Gastrocnemius medialis (tissue), 4 donors: ENCODE measurements at regions not wholly inside any gene's neighbourhood (a gene's known extent, or its start where the extent isn't known, plus 50 kb on each side); places are given as distances from the start of the nearest gene placed in this dataset.

ENCODE experiments used
- ATAC-seq, 2 donors: fragments of 150-250 bp; one replicate each; pipeline ENCODE4 v1.9.1; 2016
- DNase-seq, 2 donors: peaks; one replicate each; pipeline ENCODE4 v3.0.0-alpha.2; 2019
- H3K27ac ChIP-seq, 4 donors: fragments of 200-600 bp; sonication (generic); 1 replicate in 1 of 4; 2 replicates in 3 of 4; pipeline ENCODE4 v1.5.1; 2016 to 2018; ENCODE audit warnings: mild to moderate bottlenecking in 2 of 4, moderate library complexity in 1 of 4
- H3K27me3 ChIP-seq, 3 donors: fragments of 200-600 bp; sonication (generic) in 2 of 3; 1 replicate in 1 of 3; 2 replicates in 2 of 3; pipeline versions ENCODE4 v1.5.1 to v1.6.0; 2016 to 2019; ENCODE audit warnings: mild to moderate bottlenecking in 1 of 3, moderate library complexity in 1 of 3
- H3K36me3 ChIP-seq, 2 donors: fragments of 200-600 bp; sonication (generic) in 1 of 2; one replicate each; pipeline ENCODE4 v1.5.1; 2017 to 2018
- H3K4me1 ChIP-seq, 2 donors: fragments of 200-600 bp; sonication (generic) in 1 of 2; one replicate each; pipeline ENCODE4 v1.5.1; 2016 to 2017; ENCODE audit warnings: mild to moderate bottlenecking in 2 of 2
- H3K4me3 ChIP-seq, 4 donors: fragments of 200-600 bp; sonication (generic) in 3 of 4; 1 replicate in 1 of 4; 2 replicates in 3 of 4; pipeline ENCODE4 v1.5.1; 2016 to 2019; ENCODE audit warnings: mild to moderate bottlenecking in 2 of 4
- H3K9me3 ChIP-seq, 3 donors: fragments of 200-600 bp; sonication (generic) in 2 of 3; 1 replicate in 1 of 3; 2 replicates in 2 of 3; pipeline ENCODE4 v1.5.1; 2016 to 2019
- CTCF ChIP-seq, 5 experiments: fragments of 450-650 bp in 3 of 5; fragments of 200-600 bp in 2 of 5; sonication (generic) in 2 of 5; IDR thresholded peaks in 4 of 5; conservative IDR thresholded peaks in 1 of 5; 1 replicate in 4 of 5; 2 replicates in 1 of 5; pipeline ENCODE4 v1.5.1; 2016 to 2019; ENCODE audit warnings: antibody characterized with exemption in 5 of 5, mild to moderate bottlenecking in 3 of 5, moderate library complexity in 3 of 5
- POLR2A ChIP-seq, 2 donors: fragments of 450-650 bp; IDR thresholded peaks; one replicate each; pipeline ENCODE4 v1.6.1; 2017; ENCODE audit warnings: antibody characterized with exemption in 2 of 2, mild to moderate bottlenecking in 2 of 2, moderate library complexity in 2 of 2
- in situ Hi-C, 4 donors: fragments of 200-750 bp; cut with MboI; loops; one replicate each; pipeline versions ENCODE4 v1.15.0 to v1.8.0; 2017; ENCODE audit warnings: low sequenced_read_pairs in 4 of 4
- intact Hi-C: fragments of 100-400 bp; cut with DNase I; formaldehyde crosslinking; loops from one replicate; pipeline ENCODE4 v1.15.1; 2023; ENCODE audit warnings: low total_unique reads

DNA sequence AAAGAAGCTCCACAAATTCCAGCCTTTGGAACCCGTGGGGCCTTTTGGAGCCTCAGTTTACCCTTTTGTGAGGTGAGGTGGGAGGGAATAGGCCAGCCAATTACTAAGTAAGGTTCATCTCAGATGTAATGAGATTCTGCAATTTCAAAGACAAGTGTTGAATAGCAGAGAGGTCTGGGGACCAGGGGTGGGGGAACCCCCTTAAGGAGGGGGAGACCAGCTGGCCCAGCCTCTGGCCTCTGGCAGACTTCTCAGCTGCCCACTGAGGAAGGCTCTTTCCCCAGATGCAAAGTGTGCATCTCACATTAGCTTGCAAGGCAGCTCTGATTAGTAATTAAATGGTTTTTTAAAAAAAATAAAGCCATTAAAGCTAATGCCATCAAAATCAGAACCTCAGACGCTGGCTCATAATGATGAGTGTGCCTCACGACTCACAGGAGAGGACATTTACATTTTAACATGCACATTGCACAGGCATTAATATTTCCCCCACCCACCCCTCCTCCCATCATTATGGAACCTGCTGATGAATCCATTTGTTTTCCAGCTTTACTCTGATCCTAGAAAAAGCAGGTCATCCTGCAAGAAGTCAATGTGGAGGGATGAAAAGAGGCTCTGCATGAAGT lies 176.7 kb upstream of the TLE3 start:
- in situ Hi-C loops (no loop called here), intact Hi-C loops (no loop called here)
- H3K27ac ChIP-seq, result no peak overlapping the region
- H3K9me3 ChIP-seq, result no peaks in the 10 kb centered on the region
- no peak overlapping the region for H3K4me3 ChIP-seq
- no peak for DNase-seq
- H3K4me1 ChIP-seq, result peaks cover 14 to 27% of the 10 kb centered on the region in 2 donors
- ATAC-seq, result no peak
- no peaks in the 10 kb centered on the region for H3K27me3 ChIP-seq
- no peaks in the 10 kb centered on the region for H3K36me3 ChIP-seq
- TF ChIP-seq CTCF (IDR thresholded peaks at IDR 0.05 in 4 of 5, conservative IDR thresholded peaks at IDR 0.05 in 1 of 5), result no peak
- TF ChIP-seq POLR2A (IDR thresholded peaks at IDR 0.05), result no peak

DNA sequence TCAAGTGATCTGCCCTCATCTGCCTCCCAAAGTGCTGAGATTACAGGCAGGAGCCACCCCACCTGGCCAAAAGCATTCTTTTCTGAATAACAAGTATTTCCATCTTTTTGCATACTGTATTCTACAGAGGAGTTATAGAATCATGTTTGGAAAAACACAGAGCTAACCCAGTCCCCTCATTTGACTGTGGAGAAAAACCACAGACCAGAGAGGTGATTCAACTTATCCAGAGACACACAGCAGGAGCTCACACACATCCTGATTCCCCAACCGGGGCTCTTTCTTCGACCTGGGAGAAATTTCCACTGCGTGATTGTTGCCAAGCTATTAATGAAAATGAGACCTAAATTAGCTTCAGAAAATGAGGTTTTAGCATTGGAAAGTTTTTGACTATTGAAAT lies 176.1 kb upstream of the TLE3 start:
- DNase-seq, result no peak
- Histone ChIP-seq H3K4me3 (no peak overlapping the region), H3K4me1 (peaks cover 14 to 29% of the 10 kb centered on the region in 2 donors), H3K36me3 (no peaks in the 10 kb centered on the region), H3K9me3 (no peaks in the 10 kb centered on the region), H3K27me3 (no peaks in the 10 kb centered on the region), H3K27ac (no peak overlapping the region)
- TF ChIP-seq POLR2A (IDR thresholded peaks at IDR 0.05) (no peak), CTCF (IDR thresholded peaks at IDR 0.05 in 4 of 5, conservative IDR thresholded peaks at IDR 0.05 in 1 of 5) (no peak)
- intact Hi-C loops (no loop called here), in situ Hi-C loops (no loop called here)
- no peak for ATAC-seq

GRCh38 chr15:70272565-70273355 lies 175.0 kb upstream of the TLE3 start:
- H3K27me3 ChIP-seq, result no peaks in the 10 kb centered on the region
- intact Hi-C loops, result no loop called here
- no peaks in the 10 kb centered on the region for H3K9me3 ChIP-seq
- H3K4me1 ChIP-seq, result peaks cover 14 to 29% of the 10 kb centered on the region in 2 donors
- DNase-seq (no peak), ATAC-seq (no peak)
- H3K36me3 ChIP-seq, result no peaks in the 10 kb centered on the region
- H3K27ac ChIP-seq, result no peak overlapping the region
- H3K4me3 ChIP-seq, result no peak overlapping the region
- TF ChIP-seq POLR2A (IDR thresholded peaks at IDR 0.05), result no peak
- TF ChIP-seq CTCF (IDR thresholded peaks at IDR 0.05 in 4 of 5, conservative IDR thresholded peaks at IDR 0.05 in 1 of 5), result no peak
- in situ Hi-C loops, result no loop called here

DNA sequence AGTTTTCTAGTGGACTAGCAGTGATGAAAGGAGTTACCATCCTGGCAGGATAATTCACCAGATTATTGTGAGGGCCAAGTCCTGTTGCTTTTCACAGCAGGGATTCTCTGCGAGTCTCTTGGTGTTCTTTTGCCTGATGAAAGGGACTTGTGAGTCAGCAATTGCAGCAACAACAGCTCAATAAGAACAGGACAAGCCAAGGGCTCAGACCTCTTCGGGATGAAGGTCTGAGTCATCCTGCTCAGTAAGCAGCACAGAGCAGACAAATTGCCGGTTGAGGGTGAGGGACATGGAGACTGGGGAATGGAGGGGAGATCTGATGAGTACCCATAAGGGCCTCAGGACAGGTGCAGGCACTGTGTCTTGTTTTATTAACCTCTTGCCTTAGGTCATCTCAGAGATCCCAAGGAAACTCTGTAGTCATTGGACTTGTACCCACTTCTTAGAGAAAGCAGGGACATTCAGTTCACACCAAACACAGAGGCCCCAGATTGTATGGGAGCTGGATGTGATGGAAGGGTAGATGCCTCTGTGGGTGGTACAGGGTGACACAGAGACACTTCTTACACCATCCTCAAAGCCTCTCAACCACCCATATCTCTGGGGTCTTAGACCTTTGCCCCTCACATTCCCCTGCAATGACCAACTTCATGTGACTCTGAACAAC lies 173.8 kb upstream of the TLE3 start:
- H3K4me1 ChIP-seq, result peaks cover 24 to 39% of the 10 kb centered on the region in 2 donors
- H3K9me3 ChIP-seq, result no peaks in the 10 kb centered on the region
- intact Hi-C loops (no loop called here), in situ Hi-C loops (no loop called here)
- DNase-seq, result peak; percentile 60 to 72
- peak; percentile 90 to 95 for ATAC-seq
- TF ChIP-seq CTCF (IDR thresholded peaks at IDR 0.05 in 4 of 5, conservative IDR thresholded peaks at IDR 0.05 in 1 of 5) (no peak), POLR2A (IDR thresholded peaks at IDR 0.05) (no peak)
- H3K27me3 ChIP-seq, result no peaks in the 10 kb centered on the region
- no peaks in the 10 kb centered on the region for H3K36me3 ChIP-seq
- H3K4me3 ChIP-seq, result no peak overlapping the region
- peak overlapping the region; percentile 54 to 80 (median 56) for H3K27ac ChIP-seq
